ENCODE measurements at regions not wholly inside any gene's neighbourhood (a gene's known extent, or its start where the extent isn't known, plus 50 kb on each side); places are given as distances from the start of the nearest gene placed in this dataset.

DNA sequence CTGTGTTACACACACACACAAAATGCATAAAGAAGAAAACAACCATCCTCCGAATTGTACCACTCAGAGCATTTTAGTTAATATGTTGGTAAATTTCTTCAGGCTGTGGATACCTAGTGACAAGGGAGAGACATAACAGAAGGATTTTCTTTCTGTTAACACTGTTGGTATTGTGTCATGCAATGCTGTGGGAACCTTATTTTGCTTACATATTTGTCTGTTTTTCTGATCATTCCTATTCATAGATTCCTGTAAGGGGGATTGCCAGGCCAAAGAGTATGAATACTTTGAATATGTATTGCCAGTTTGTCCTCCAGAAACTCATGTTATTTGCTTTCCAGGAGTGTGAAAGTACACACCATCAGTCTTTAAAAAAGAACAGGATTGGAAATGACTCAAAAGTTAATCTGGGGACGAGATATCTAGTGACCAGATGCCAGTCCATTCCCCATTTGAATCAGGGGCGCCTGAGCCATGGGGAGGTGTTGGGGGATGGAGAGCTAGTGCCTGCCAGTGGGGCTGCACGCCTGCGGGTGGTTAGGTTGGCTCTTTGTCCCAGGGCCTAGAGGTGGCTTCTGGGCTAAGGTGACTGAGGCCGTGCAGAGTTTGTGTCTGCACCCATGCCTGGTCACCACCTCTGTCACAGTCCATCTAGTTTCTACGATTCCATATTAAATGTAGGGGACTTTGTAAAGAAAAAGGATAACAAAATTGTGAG is 142.0 kb downstream of the PTPN20 start:
- no peak for DNase-seq

GRCh38 chr10:47054974-47055373 is 143.7 kb downstream of the PTPN20 start:
- no peak for DNase-seq

DNA sequence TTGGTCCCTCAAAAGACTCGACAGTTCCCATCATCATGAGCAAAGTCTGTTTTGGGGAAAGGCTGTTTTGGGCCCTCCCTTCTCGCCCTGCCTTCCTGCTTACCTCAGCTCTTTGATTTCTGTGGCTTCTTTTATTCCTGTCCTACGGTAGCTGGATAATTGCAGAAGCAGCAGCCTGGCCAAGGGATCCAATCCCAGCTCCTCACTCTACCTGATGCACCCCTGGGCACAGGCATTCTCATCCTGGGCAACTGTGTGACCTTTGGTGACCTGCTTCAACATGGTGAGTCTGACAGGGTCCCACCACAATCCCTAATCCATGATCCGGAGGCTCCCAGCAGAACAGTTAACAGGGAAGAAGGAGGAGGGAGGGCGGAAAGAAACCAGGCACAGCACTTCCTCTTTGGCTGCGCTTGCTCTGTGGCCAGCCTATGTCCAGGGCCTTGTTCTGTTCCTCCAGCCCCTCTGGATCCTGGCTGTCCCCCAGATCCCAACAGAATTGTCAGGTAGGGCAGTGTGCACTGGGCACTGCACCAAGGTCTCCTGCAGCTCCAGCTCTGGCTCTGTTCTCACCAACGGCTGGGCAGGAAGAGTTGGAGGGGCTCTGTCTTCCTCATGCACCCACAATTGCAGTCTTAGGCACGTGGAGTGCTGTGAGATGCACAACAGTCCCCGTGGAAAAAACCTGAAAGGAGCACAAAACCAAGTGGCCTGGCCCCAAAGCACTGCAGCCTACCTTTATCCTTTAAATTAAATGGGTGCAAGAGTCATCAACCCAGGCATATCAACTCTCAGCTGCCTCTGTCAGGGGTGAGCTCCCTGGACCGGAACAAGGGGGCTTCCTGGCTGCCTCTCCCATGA is 144.4 kb downstream of the PTPN20 start:
- no peak for DNase-seq

- no peak for DNase-seq
Measured at GRCh38 chr10:47056247-47056510, 145.0 kb downstream of the PTPN20 start.

- DNase-seq, result no peak
Measured at GRCh38 chr10:47057471-47057870, 146.2 kb downstream of the PTPN20 start.

- no peak for DNase-seq
Measured at GRCh38 chr10:47058032-47058702, 146.9 kb downstream of the PTPN20 start.

DNA sequence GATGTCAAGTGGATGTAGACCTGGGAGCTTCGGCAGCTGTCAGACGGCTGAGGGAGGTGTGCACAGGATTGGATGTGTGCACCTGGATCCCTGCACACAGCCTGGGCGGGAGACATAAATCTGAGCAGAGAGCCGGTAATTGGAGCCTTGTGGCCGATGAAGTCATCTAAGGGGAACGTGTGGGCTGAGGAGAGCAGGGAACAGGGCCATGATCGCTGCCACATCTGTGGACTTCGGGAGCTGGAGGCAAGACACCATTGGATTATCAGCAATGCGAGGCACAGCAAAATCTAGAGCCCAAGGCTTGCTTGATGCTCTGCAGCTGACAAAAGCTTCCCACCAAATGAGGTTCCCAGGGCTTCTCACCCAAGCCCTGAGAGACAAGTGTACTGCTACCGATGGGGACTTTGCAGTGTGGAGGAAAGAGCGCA is 147.7 kb downstream of the PTPN20 start:
- DNase-seq, result no peak

- DNase-seq, result no peak
Measured at GRCh38 chr10:47059606-47060311, 148.5 kb downstream of the PTPN20 start.

- no peak for DNase-seq
Measured at GRCh38 chr10:47060356-47060755, 149.1 kb downstream of the PTPN20 start.

DNA sequence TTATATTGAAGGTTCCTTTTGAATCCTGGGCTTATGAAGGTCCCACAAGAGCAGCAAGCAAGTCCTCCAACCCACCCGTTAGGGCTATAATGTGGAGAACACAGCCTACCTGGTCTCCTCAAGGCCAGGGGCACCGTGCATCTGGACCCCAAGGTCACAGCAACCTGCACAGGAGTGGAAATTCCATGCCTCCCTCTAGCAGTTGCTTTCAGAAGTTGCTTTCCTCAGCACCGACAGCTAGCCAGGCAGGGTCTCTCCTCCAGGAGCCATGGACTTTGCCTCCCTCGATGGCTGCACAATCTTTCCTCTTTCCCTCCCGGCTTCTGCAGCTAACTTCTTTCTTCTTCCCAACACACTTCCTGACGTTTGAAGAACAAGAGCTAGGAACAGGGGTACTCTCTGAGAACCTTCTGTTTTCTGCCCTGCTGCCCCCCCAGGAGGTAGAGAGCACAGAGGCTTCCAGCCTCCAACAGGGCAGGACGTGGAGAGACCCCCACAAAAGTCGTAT is 149.8 kb downstream of the PTPN20 start:
- DNase-seq, result no peak

GRCh38 chr10:47061776-47062175 is 150.5 kb downstream of the PTPN20 start:
- DNase-seq, result no peak

DNA sequence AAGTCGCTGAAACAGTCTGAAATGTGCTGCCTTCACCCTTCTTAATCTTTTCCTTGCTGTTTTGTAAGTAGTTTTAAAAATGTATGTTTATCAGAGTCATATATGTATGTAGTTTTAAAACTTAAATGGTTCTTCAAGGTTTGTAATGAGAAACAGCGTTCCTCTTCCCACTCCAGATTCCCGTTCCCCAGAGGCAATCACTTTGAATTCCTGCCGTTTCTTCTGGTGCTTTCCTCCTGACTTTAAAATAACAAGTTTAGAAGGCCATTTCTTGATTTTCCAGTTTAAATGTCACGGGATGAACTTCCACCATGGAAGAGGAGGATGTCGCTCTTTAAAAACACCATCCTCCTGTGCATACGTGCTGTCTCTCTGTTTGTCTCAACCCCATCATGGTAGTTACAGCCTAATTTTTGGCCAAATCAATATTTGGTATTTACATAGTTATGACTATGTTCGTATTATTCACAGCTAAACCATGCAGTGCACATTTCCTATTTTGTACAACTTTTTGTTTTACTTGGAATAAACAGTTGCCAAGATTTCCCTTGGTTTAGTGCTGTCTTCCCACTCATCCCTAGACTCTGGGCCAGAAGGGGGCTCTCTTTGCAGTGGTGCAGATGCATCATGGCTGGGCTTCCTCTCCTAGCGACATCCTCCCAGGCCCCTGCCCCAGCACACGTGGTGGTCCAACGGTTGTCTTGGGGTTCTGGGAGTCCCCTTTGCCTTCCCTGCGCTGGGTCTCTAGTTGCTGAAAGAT is 151.4 kb downstream of the PTPN20 start:
- no peak for DNase-seq

GRCh38 chr10:47063858-47064257 is 152.6 kb downstream of the PTPN20 start:
- DNase-seq, result no peak

DNA sequence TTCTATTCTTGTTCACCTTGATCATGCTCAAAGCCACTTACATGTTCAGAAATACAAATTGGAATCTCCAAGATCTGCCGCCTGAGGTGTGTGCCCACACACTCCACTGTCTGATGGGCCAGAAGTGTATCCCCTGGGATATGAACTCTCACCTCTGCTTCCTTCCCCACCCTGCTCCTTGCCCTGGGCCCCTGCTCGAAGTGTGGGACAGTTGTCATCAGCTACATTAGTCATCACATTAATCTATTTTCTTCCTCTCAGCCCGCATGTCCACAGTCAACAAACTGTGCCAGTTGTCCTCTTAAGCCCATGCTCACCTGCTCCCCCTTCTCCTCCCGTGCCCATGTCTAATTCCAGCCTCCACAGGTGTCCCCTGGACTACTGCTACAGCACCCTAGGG is 154.7 kb downstream of the PTPN20 start:
- no peak for DNase-seq

GRCh38 chr10:47067949-47068940 is 157.0 kb downstream of the PTPN20 start:
- DNase-seq, result no peak

DNA sequence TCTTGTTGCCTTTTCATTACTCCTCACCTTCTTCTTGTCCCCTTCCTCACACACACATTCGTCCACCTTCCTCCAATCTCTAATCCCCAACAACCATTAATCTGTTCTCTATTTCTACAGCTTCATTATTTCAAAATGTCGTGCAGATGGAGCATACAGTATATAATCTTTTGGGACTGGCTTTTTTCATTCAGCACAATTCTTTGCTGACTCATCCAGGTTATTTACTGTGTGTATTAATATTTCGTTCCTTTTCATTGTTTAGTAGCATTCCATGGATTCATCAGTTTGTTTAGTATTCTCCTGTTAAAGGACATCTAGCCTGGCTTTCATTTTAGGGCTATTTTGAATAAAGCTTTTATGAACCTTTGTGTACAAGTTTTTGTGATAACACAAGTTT is 159.3 kb downstream of the PTPN20 start:
- DNase-seq, result no peak

DNA sequence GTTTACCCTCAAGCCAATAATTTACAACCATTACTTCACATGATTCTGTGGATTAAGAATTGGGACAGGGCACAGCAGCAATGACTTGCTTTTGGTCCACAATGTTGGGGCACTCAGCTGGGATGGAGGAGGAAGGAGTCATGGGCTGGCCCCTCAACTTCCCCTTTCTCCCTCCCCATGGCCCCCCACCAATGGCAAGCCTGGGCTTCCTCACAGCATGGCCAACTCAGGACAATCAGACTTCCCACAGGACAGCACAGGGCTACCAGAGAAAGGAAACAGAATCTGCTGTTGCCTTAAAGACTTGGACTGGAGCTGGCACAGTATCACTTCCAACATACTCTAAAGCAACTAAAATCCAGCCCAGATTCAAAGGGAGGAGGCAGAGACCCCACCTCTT is 160.7 kb downstream of the PTPN20 start:
- DNase-seq, result no peak

DNA sequence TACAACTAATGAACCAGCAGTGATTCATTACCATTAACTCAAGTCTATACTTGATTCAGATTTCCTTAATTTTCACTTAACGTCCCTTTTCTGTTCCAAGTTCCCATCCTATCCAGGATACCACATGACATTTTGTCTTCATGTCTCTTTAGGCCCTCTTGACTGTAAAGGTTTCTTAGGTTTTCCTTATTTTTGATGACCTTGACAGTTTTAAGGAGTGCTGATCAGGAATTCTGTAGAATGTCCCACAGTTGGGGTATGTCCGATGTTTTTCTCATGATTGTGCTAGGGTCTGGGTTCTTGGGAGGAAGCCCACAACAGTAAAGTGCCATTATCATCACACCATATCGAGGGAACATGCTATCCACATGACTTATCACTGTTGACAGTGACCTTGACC is 162.7 kb downstream of the PTPN20 start:
- DNase-seq, result no peak

- no peak for DNase-seq
Measured at GRCh38 chr10:47076949-47077361, 165.7 kb downstream of the PTPN20 start.

DNA sequence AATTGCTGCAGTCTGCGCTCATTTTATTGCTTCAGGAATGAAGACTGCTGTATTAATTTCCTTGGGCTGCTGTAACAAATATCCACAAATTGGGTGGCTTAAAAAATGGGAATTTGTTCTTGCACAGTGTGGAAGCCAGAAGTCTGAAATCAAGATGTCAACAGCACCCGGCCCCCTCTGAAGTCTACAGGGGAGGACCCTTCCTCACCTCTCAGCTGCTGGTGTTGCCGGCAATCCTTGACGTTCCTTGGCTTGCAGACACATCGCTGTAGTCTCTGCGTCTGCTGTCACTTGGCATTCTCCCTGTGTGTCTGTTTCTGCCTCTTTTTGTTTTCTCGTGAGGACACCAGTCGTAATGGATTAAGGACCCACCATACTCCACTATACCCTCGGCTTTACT is 166.2 kb downstream of the PTPN20 start:
- DNase-seq, result no peak

DNA sequence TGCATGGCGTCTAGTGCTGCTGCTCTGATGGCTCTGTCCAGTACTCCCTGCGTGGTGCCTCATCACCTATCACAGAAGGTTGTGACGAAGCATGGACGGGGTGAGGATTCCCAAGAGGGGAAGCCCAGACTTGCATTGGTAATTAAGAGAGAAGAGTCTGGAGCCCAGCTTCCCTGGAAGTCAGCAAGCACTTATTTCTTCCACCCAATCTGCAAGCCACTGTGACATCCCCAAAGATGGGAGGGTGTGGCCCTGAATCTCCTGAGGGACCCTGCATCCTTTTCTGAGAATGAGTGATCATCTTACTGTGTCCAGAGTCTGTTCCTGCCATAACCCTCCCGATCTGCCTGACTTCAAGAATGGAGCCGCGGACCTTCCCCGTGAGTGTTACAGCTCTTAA is 166.7 kb downstream of the PTPN20 start:
- DNase-seq, result no peak
